AG04450 (cell line): ENCODE measurements at regions not wholly inside any gene's neighbourhood (a gene's known extent, or its start where the extent isn't known, plus 50 kb on each side); places are given as distances from the start of the nearest gene placed in this dataset.

Experiments used
- CTCF ChIA-PET: fragments of 300-600, 350-600 bp; formaldehyde crosslinking; extraction: SDS; loops from one replicate; lab custom pipeline; 2022; ENCODE audit warnings: antibody characterized with exemption, inconsistent platforms; lab: Charles Lee
- POLR2A ChIA-PET: fragments of 350-600 bp; formaldehyde crosslinking; extraction: SDS; loops from one replicate; lab custom pipeline; 2021; ENCODE audit warnings: antibody characterized with exemption, inconsistent platforms; lab: Yijun Ruan, JAX
- DNase-seq: peaks from one replicate; pipeline ENCODE4 v3.0.0-alpha.2; 2011; ENCODE audit warnings: low read depth, low spot score
- H3K27ac ChIP-seq: one replicate; pipeline ENCODE4 v1.5.1; 2012; ENCODE audit warnings: low read depth, low read length, control low read depth
- H3K27me3 ChIP-seq: one replicate; pipeline ENCODE4 v1.6.0; 2012; ENCODE audit warnings: low read length; ENCODE audit not compliant: control insufficient read depth, insufficient read depth
- H3K4me3 ChIP-seq: 2 replicates; pipeline ENCODE4 v1.5.1; 2011; ENCODE audit warnings: mild to moderate bottlenecking, low read depth, low read length, control low read depth
- H3K9me3 ChIP-seq: 2 replicates; pipeline ENCODE4 v1.5.1; 2012; ENCODE audit warnings: low read length; ENCODE audit not compliant: control insufficient read depth, insufficient read depth
- CTCF ChIP-seq: IDR thresholded peaks from 2 replicates; pipeline ENCODE4 v1.5.1; 2011; ENCODE audit warnings: low read depth, low read length, control low read depth, inconsistent platforms

- ChIA-PET POLR2A (no interaction called here), CTCF (no interaction called here)
- Histone ChIP-seq H3K9me3 (no peaks in the 10 kb centered on the region), H3K27ac (no peak overlapping the region), H3K4me3 (no peak overlapping the region), H3K27me3 (no peaks in the 10 kb centered on the region)
- DNase-seq: no peak
- TF ChIP-seq CTCF: no peak
Measured at GRCh38 chr12:89899651-89900050, 191.0 kb upstream of the ATP2B1 start.

GRCh38 chr12:89895591-89895990, 187.0 kb upstream of the ATP2B1 start:
- Histone ChIP-seq H3K27me3 (no peaks in the 10 kb centered on the region), H3K9me3 (no peaks in the 10 kb centered on the region), H3K4me3 (no peak overlapping the region), H3K27ac (no peak overlapping the region)
- ChIA-PET CTCF (no interaction called here), POLR2A (no interaction called here)
- TF ChIP-seq CTCF: no peak
- DNase-seq: no peak

GRCh38 chr12:89895101-89895500, 186.5 kb upstream of the ATP2B1 start:
- Histone ChIP-seq H3K27me3 (no peaks in the 10 kb centered on the region), H3K27ac (no peak overlapping the region), H3K4me3 (no peak overlapping the region), H3K9me3 (no peaks in the 10 kb centered on the region)
- POLR2A ChIA-PET: no interaction called here
- no peak for TF ChIP-seq CTCF
- CTCF ChIA-PET: interaction anchor here (0.5 kb wide), 1 partner anchor 200 kb away, joined by 6 read pairs; no protein-coding TSS in a partner anchor
- no peak for DNase-seq

- POLR2A ChIA-PET: no interaction called here
- no peak for TF ChIP-seq CTCF
Measured at GRCh38 chr12:89893972-89894706, 185.5 kb upstream of the ATP2B1 start.

GRCh38 chr12:89892436-89892835, 183.8 kb upstream of the ATP2B1 start:
- ChIA-PET POLR2A (no interaction called here), CTCF (no interaction called here)
- no peaks in the 10 kb centered on the region for H3K9me3 ChIP-seq
- H3K27ac ChIP-seq: no peak overlapping the region
- no peak for TF ChIP-seq CTCF
- H3K4me3 ChIP-seq: no peak overlapping the region
- no peak for DNase-seq
- H3K27me3 ChIP-seq: no peaks in the 10 kb centered on the region

More at GRCh38 chr12:89893972-89894706, 185.5 kb upstream of the ATP2B1 start:
- no peaks in the 10 kb centered on the region for H3K9me3 ChIP-seq
- H3K27ac ChIP-seq: no peak overlapping the region
- no peak for DNase-seq
- CTCF ChIA-PET: no interaction called here
- no peaks in the 10 kb centered on the region for H3K27me3 ChIP-seq
- H3K4me3 ChIP-seq: no peak overlapping the region
